Right hindlimb (tissue), 1 donor: ENCODE measurements at regions not wholly inside any gene's neighbourhood (a gene's known extent, or its start where the extent isn't known, plus 50 kb on each side); places are given as distances from the start of the nearest gene placed in this dataset.
A peak's percentile ranks its signal among the peaks of the same experiment; 100 is the strongest.
"Not testable (repeated sequence)": the region's sequence is repeated elsewhere in the genome, so short reads cannot be mapped to it uniquely, and the experiment has no call there.

Source experiments
- DNase-seq: peaks from one replicate; pipeline ENCODE4 v3.0.0-alpha.2; 2018

GRCh38 chr1:118291661-118292060, 106.6 kb upstream of the SPAG17 start:
- DNase-seq: peak; percentile 65

GRCh38 chr1:118290571-118290970, 105.5 kb upstream of the SPAG17 start:
- DNase-seq: no peak

GRCh38 chr1:118290046-118290445, 105.0 kb upstream of the SPAG17 start:
- DNase-seq: no peak

- DNase-seq: not testable (repeated sequence)
Measured at GRCh38 chr1:118280656-118281055, 95.6 kb upstream of the SPAG17 start.

GRCh38 chr1:118275472-118276115, 90.6 kb upstream of the SPAG17 start:
- DNase-seq: no peak

GRCh38 chr1:118272884-118273283, 87.9 kb upstream of the SPAG17 start:
- DNase-seq: no peak

- no peak for DNase-seq
Measured at GRCh38 chr1:118271883-118272282, 86.9 kb upstream of the SPAG17 start.

GRCh38 chr1:118269598-118269997, 84.6 kb upstream of the SPAG17 start:
- no peak for DNase-seq

- no peak for DNase-seq
Measured at GRCh38 chr1:118266436-118266835, 81.4 kb upstream of the SPAG17 start.

GRCh38 chr1:118264343-118264742, 79.3 kb upstream of the SPAG17 start:
- DNase-seq: no peak

- peak; percentile 59 for DNase-seq
Measured at GRCh38 chr1:118262865-118263264, 77.8 kb upstream of the SPAG17 start.

GRCh38 chr1:118258975-118259374, 73.9 kb upstream of the SPAG17 start:
- DNase-seq: no peak

- DNase-seq: no peak
Measured at GRCh38 chr1:118257946-118258345, 72.9 kb upstream of the SPAG17 start.

- DNase-seq: no peak
Measured at GRCh38 chr1:118254491-118255425, 69.7 kb upstream of the SPAG17 start.

- no peak for DNase-seq
Measured at GRCh38 chr1:118254001-118254400, 69.0 kb upstream of the SPAG17 start.

- DNase-seq: peak; percentile 45
Measured at GRCh38 chr1:118253053-118253915, 68.3 kb upstream of the SPAG17 start.

GRCh38 chr1:118252624-118253023, 67.6 kb upstream of the SPAG17 start:
- no peak for DNase-seq

- DNase-seq: no peak
Measured at GRCh38 chr1:118250232-118250631, 65.2 kb upstream of the SPAG17 start.

GRCh38 chr1:118249641-118250040, 64.6 kb upstream of the SPAG17 start:
- no peak for DNase-seq

- no peak for DNase-seq
Measured at GRCh38 chr1:118247593-118247992, 62.6 kb upstream of the SPAG17 start.

- no peak for DNase-seq
Measured at GRCh38 chr1:118246646-118247045, 61.6 kb upstream of the SPAG17 start.

GRCh38 chr1:118244194-118244593, 59.2 kb upstream of the SPAG17 start:
- DNase-seq: peak; percentile 53

- no peak for DNase-seq
Measured at GRCh38 chr1:118243269-118243668, 58.2 kb upstream of the SPAG17 start.
